ENCODE measurements at regions not wholly inside any gene's neighbourhood (a gene's known extent, or its start where the extent isn't known, plus 50 kb on each side); places are given as distances from the start of the nearest gene placed in this dataset.

DNA sequence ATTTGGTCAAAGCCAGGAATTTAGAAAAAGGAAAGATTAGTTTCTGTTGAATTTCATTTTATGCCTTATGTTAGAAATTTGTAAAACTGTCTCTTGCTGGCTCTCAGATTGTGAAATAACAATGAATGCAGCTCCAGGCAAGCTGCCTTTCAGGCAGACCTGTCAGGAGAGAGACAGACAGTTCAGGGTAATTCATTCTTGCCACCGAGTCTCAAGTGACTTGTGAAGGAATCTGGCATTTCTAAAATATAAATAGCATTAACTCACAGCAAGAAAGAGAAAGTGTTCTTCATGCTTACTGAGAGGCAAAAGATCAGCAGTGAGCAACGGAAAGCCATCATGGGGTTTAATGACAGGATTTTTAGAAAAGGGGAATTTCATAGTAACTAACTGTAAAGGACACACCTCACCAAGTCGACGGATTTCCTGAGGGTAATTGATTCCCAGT lies 442.3 kb upstream of the AKR1E2 start:
- Histone ChIP-seq H3K27me3 (ENCODE audit: control insufficient read depth, insufficient read depth, low read length) (no peaks in the 10 kb centered on the region), H3K9me3 (ENCODE audit: control insufficient read depth, insufficient read depth, low read depth, low read length) (no peaks in the 10 kb centered on the region; the same call in 1 of the 2 replicates), H3K27ac (ENCODE audit: low read length) (peak overlapping the region; percentile 72), H3K4me3 (ENCODE audit: low read depth in 2 of 2, low read length in 2 of 2) (no peak overlapping the region), H3K4me1 (ENCODE audit: control insufficient read depth, insufficient read depth, low read length) (peaks cover 8% of the 10 kb centered on the region; the same call in 1 of the 2 replicates), H3K36me3 (ENCODE audit: control insufficient read depth, insufficient read depth, low read length) (no peaks in the 10 kb centered on the region)
- no TSS peak for BruUV-seq (replicated peaks)
- intact Hi-C loops (cut with micrococcal nuclease; ENCODE audit: unreplicated experiment) = no loop called here
- CTCF ChIA-PET = no interaction called here
- DNase-seq (ENCODE audit: low read depth, low spot score) (no peak), ATAC-seq (peak; percentile 42; the same call in 1 of the 2 replicates)
- TF ChIP-seq POLR2AphosphoS5 (IDR thresholded peaks at IDR 0.05; ENCODE audit: low read depth, low read length) (no peak), TCF7L2 (IDR thresholded peaks at IDR 0.05; ENCODE audit: low read depth, low read length) (no peak), SIN3A (IDR thresholded peaks at IDR 0.05; ENCODE audit: borderline replicate concordance, insufficient read depth, low read depth, low read length) (no peak)
- TF ChIP-seq, protein P1, sequence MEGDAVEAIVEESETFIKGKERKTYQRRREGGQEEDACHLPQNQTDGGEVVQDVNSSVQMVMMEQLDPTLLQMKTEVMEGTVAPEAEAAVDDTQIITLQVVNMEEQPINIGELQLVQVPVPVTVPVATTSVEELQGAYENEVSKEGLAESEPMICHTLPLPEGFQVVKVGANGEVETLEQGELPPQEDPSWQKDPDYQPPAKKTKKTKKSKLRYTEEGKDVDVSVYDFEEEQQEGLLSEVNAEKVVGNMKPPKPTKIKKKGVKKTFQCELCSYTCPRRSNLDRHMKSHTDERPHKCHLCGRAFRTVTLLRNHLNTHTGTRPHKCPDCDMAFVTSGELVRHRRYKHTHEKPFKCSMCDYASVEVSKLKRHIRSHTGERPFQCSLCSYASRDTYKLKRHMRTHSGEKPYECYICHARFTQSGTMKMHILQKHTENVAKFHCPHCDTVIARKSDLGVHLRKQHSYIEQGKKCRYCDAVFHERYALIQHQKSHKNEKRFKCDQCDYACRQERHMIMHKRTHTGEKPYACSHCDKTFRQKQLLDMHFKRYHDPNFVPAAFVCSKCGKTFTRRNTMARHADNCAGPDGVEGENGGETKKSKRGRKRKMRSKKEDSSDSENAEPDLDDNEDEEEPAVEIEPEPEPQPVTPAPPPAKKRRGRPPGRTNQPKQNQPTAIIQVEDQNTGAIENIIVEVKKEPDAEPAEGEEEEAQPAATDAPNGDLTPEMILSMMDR (IDR thresholded peaks at IDR 0.05) = no peak
- TF ChIP-seq, protein P2, sequence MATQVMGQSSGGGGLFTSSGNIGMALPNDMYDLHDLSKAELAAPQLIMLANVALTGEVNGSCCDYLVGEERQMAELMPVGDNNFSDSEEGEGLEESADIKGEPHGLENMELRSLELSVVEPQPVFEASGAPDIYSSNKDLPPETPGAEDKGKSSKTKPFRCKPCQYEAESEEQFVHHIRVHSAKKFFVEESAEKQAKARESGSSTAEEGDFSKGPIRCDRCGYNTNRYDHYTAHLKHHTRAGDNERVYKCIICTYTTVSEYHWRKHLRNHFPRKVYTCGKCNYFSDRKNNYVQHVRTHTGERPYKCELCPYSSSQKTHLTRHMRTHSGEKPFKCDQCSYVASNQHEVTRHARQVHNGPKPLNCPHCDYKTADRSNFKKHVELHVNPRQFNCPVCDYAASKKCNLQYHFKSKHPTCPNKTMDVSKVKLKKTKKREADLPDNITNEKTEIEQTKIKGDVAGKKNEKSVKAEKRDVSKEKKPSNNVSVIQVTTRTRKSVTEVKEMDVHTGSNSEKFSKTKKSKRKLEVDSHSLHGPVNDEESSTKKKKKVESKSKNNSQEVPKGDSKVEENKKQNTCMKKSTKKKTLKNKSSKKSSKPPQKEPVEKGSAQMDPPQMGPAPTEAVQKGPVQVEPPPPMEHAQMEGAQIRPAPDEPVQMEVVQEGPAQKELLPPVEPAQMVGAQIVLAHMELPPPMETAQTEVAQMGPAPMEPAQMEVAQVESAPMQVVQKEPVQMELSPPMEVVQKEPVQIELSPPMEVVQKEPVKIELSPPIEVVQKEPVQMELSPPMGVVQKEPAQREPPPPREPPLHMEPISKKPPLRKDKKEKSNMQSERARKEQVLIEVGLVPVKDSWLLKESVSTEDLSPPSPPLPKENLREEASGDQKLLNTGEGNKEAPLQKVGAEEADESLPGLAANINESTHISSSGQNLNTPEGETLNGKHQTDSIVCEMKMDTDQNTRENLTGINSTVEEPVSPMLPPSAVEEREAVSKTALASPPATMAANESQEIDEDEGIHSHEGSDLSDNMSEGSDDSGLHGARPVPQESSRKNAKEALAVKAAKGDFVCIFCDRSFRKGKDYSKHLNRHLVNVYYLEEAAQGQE (IDR thresholded peaks at IDR 0.05; ENCODE audit: insufficient read depth in 1 of 2, low read depth in 2 of 2, low read length in 1 of 2) = no peak
- in situ Hi-C loops (cut with HindIII; ENCODE audit: low pct_unique_long_range_greater_than_20kb, low sequenced_read_pairs) = no loop called here
- POLR2A ChIA-PET = no interaction called here

DNA sequence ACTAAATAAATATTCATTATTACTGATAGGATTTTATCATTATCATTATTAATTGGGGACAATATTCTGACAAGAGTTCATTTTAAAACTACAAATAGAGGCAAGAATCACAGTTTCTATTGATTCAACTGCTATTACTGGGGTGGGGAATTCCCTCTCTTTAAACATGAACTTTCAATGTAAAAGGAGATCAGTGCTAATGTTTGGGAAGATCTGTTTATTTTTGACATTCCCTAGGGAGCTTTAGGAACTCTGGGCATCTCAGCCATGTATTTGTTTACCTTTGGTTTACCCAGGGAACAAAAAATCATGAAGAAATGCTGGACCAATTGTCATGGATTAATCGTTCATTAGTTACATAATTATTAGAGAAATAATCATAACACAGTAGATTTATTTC lies 443.2 kb upstream of the AKR1E2 start:
- no TSS peak for BruUV-seq (replicated peaks)
- in situ Hi-C loops (cut with HindIII; ENCODE audit: low pct_unique_long_range_greater_than_20kb, low sequenced_read_pairs) = no loop called here

More for the DNA sequence above, 443.2 kb upstream of the AKR1E2 start:
- intact Hi-C loops (cut with micrococcal nuclease; ENCODE audit: unreplicated experiment) = no loop called here
- TF ChIP-seq, protein P2 (IDR thresholded peaks at IDR 0.05; ENCODE audit: insufficient read depth in 1 of 2, low read depth in 2 of 2, low read length in 1 of 2) = no peak
- TF ChIP-seq SIN3A (IDR thresholded peaks at IDR 0.05; ENCODE audit: borderline replicate concordance, insufficient read depth, low read depth, low read length) = no peak
- no peak for TF ChIP-seq POLR2AphosphoS5 (IDR thresholded peaks at IDR 0.05; ENCODE audit: low read depth, low read length)
- TF ChIP-seq, protein P1 (IDR thresholded peaks at IDR 0.05) = no peak
- TF ChIP-seq TCF7L2 (IDR thresholded peaks at IDR 0.05; ENCODE audit: low read depth, low read length) = no peak
- Histone ChIP-seq H3K4me3 (ENCODE audit: low read depth in 2 of 2, low read length in 2 of 2) (no peak overlapping the region), H3K27ac (ENCODE audit: low read length) (no peak overlapping the region; the same call in 1 of the 2 replicates), H3K36me3 (ENCODE audit: control insufficient read depth, insufficient read depth, low read length) (no peaks in the 10 kb centered on the region), H3K4me1 (ENCODE audit: control insufficient read depth, insufficient read depth, low read length) (peaks cover 8% of the 10 kb centered on the region; the same call in 1 of the 2 replicates), H3K9me3 (ENCODE audit: control insufficient read depth, insufficient read depth, low read depth, low read length) (no peaks in the 10 kb centered on the region; the same call in 1 of the 2 replicates), H3K27me3 (ENCODE audit: control insufficient read depth, insufficient read depth, low read length) (no peaks in the 10 kb centered on the region)
- ATAC-seq (no peak), DNase-seq (ENCODE audit: low read depth, low spot score) (no peak)
- ChIA-PET POLR2A (no interaction called here), CTCF (no interaction called here)

Measured in Panc1 (cell line).